Stomach (tissue), 4 donors: ENCODE measurements at regions not wholly inside any gene's neighbourhood (a gene's known extent, or its start where the extent isn't known, plus 50 kb on each side); places are given as distances from the start of the nearest gene placed in this dataset.

Source experiments
- POLR2AphosphoS5 ChIP-seq, 3 donors: sonication (generic); formaldehyde crosslinking; IDR thresholded peaks; one replicate each; pipeline ENCODE4 v1.6.1; 2016; ENCODE audit warnings: antibody characterized with exemption in 3 of 3
- TF ChIP-seq, protein P1 (sequence below), 7 experiments: fragments of 450-650 bp in 4 of 7; fragments of 200-600 bp in 3 of 7; sonication (generic) in 3 of 7; IDR thresholded peaks; one replicate each; pipeline ENCODE4 v1.5.1; 2016 to 2019; ENCODE audit warnings: antibody characterized with exemption in 7 of 7, control low read depth in 2 of 7, mild to moderate bottlenecking in 1 of 7

DNA sequence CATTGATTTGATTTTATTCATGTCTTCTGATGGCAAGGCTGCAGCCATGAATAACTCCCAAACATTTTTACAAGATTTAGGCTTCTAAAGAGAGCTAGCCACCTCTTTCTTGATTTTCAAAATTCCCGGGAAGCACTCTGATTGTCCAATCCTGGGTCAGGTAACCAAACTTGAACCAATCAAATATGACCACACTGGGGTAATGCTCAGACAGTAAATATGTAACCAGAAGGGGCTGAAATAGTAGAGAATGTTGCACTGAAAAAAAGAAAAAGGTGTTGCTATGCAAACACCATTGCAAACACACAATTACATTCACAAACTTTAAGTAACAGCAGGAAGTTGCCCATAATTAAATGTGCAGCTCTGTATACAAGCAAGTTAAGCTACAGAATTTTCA is 112.9 kb upstream of the IQCM start:
- TF ChIP-seq, protein P1, sequence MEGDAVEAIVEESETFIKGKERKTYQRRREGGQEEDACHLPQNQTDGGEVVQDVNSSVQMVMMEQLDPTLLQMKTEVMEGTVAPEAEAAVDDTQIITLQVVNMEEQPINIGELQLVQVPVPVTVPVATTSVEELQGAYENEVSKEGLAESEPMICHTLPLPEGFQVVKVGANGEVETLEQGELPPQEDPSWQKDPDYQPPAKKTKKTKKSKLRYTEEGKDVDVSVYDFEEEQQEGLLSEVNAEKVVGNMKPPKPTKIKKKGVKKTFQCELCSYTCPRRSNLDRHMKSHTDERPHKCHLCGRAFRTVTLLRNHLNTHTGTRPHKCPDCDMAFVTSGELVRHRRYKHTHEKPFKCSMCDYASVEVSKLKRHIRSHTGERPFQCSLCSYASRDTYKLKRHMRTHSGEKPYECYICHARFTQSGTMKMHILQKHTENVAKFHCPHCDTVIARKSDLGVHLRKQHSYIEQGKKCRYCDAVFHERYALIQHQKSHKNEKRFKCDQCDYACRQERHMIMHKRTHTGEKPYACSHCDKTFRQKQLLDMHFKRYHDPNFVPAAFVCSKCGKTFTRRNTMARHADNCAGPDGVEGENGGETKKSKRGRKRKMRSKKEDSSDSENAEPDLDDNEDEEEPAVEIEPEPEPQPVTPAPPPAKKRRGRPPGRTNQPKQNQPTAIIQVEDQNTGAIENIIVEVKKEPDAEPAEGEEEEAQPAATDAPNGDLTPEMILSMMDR (IDR thresholded peaks at IDR 0.05) = no peak
- no peak for TF ChIP-seq POLR2AphosphoS5 (IDR thresholded peaks at IDR 0.05)
